ENCODE measurements at regions not wholly inside any gene's neighbourhood (a gene's known extent, or its start where the extent isn't known, plus 50 kb on each side); places are given as distances from the start of the nearest gene placed in this dataset.

- Histone ChIP-seq H3K9ac (ENCODE audit: low read depth, low read length, poor library complexity, severe bottlenecking) (no peak overlapping the region), H3K36me3 (ENCODE audit: insufficient read depth, low read length) (no peaks in the 10 kb centered on the region), H3K4me3 (ENCODE audit: low read length, poor library complexity, severe bottlenecking) (no peak overlapping the region), H2AFZ (ENCODE audit: low read length) (no peak overlapping the region), H3K27me3 (ENCODE audit: insufficient read depth, low read length, poor library complexity, severe bottlenecking) (no peaks in the 10 kb centered on the region), H3K9me3 (ENCODE audit: insufficient read depth, low read depth, low read length) (no peaks in the 10 kb centered on the region), H3K4me2 (ENCODE audit: low read depth, low read length, poor library complexity, severe bottlenecking) (no peak overlapping the region), H3K4me1 (ENCODE audit: insufficient read depth, low read length, poor library complexity, severe bottlenecking) (no peaks in the 10 kb centered on the region), H3K9me2 (replicated peaks; ENCODE audit: low read depth, low read length) (no peaks in the 10 kb centered on the region), H3F3A (ENCODE audit: low read depth) (no peaks in the 10 kb centered on the region), H3K79me2 (ENCODE audit: insufficient read depth, low read length) (no peaks in the 10 kb centered on the region), H4K20me1 (ENCODE audit: insufficient read depth, low read length, poor library complexity, severe bottlenecking) (no peaks in the 10 kb centered on the region)
- TF ChIP-seq, protein P1, sequence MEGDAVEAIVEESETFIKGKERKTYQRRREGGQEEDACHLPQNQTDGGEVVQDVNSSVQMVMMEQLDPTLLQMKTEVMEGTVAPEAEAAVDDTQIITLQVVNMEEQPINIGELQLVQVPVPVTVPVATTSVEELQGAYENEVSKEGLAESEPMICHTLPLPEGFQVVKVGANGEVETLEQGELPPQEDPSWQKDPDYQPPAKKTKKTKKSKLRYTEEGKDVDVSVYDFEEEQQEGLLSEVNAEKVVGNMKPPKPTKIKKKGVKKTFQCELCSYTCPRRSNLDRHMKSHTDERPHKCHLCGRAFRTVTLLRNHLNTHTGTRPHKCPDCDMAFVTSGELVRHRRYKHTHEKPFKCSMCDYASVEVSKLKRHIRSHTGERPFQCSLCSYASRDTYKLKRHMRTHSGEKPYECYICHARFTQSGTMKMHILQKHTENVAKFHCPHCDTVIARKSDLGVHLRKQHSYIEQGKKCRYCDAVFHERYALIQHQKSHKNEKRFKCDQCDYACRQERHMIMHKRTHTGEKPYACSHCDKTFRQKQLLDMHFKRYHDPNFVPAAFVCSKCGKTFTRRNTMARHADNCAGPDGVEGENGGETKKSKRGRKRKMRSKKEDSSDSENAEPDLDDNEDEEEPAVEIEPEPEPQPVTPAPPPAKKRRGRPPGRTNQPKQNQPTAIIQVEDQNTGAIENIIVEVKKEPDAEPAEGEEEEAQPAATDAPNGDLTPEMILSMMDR (conservative IDR thresholded peaks at IDR 0.05; ENCODE audit: low read length): no peak
- no peak for TF ChIP-seq EZH2phosphoT487 (IDR thresholded peaks at IDR 0.05; ENCODE audit: borderline replicate concordance)
Measured at GRCh38 chr12:73719223-73719622, 818.4 kb upstream of the ATXN7L3B start.

DNA sequence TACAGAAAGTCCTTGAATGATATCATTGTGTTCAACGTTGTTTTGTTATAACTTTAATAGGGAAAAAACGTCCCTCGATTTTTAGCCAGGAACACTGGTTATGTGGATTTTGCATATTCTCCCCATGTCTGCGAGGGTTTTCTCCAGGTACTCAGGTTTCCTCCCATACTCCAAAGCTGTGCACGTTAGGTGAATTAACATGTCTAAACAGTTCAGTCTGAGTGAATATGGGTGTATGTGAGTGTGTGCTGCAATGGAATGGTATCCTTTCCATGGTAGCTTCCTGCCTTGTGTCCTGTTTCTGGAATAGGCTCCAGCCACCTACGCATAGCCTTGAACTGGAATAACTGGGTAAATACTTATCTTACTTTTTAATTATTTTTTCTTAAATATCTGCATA is 810.8 kb upstream of the ATXN7L3B start:
- Histone ChIP-seq H3K79me2 (ENCODE audit: insufficient read depth, low read length) (no peaks in the 10 kb centered on the region), H4K20me1 (ENCODE audit: insufficient read depth, low read length, poor library complexity, severe bottlenecking) (no peaks in the 10 kb centered on the region), H3K27me3 (ENCODE audit: insufficient read depth, low read length, poor library complexity, severe bottlenecking) (no peaks in the 10 kb centered on the region), H3K9me3 (ENCODE audit: insufficient read depth, low read depth, low read length) (no peaks in the 10 kb centered on the region), H2AFZ (ENCODE audit: low read length) (no peak overlapping the region), H3K4me3 (ENCODE audit: low read length, poor library complexity, severe bottlenecking) (no peak overlapping the region), H3K4me2 (ENCODE audit: low read depth, low read length, poor library complexity, severe bottlenecking) (no peak overlapping the region), H3K9me2 (replicated peaks; ENCODE audit: low read depth, low read length) (no peaks in the 10 kb centered on the region), H3K4me1 (ENCODE audit: insufficient read depth, low read length, poor library complexity, severe bottlenecking) (no peaks in the 10 kb centered on the region), H3K9ac (ENCODE audit: low read depth, low read length, poor library complexity, severe bottlenecking) (no peak overlapping the region), H3F3A (ENCODE audit: low read depth) (no peaks in the 10 kb centered on the region), H3K36me3 (ENCODE audit: insufficient read depth, low read length) (no peaks in the 10 kb centered on the region)
- TF ChIP-seq, protein P1 (conservative IDR thresholded peaks at IDR 0.05; ENCODE audit: low read length): no peak
- no peak for TF ChIP-seq EZH2phosphoT487 (IDR thresholded peaks at IDR 0.05; ENCODE audit: borderline replicate concordance)

DNA sequence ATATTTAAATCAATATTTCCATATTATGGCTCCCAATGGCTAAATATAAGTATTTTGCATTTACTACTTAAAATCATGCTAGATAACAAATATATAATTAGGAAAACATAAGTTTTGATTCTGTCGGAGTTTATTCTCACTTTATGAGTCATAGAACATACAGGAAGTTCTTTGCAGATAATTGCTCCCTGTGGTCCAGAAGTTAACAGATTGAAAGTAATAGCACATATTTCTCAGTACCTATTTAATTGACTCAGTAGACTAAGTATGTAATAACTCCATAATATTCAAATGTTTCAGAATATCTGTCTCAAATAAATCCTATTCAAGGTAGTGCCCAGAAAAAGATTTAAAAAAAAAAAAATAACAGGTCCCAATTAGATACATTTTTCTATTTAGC is 806.0 kb upstream of the ATXN7L3B start:
- Histone ChIP-seq H3K36me3 (ENCODE audit: insufficient read depth, low read length) (no peaks in the 10 kb centered on the region), H3K27me3 (ENCODE audit: insufficient read depth, low read length, poor library complexity, severe bottlenecking) (no peaks in the 10 kb centered on the region), H3K9me2 (replicated peaks; ENCODE audit: low read depth, low read length) (no peaks in the 10 kb centered on the region), H4K20me1 (ENCODE audit: insufficient read depth, low read length, poor library complexity, severe bottlenecking) (no peaks in the 10 kb centered on the region), H3K9me3 (ENCODE audit: insufficient read depth, low read depth, low read length) (no peaks in the 10 kb centered on the region), H3F3A (ENCODE audit: low read depth) (no peaks in the 10 kb centered on the region), H3K4me1 (ENCODE audit: insufficient read depth, low read length, poor library complexity, severe bottlenecking) (no peaks in the 10 kb centered on the region), H3K9ac (ENCODE audit: low read depth, low read length, poor library complexity, severe bottlenecking) (no peak overlapping the region), H3K79me2 (ENCODE audit: insufficient read depth, low read length) (no peaks in the 10 kb centered on the region), H3K4me2 (ENCODE audit: low read depth, low read length, poor library complexity, severe bottlenecking) (no peak overlapping the region), H3K4me3 (ENCODE audit: low read length, poor library complexity, severe bottlenecking) (no peak overlapping the region), H2AFZ (ENCODE audit: low read length) (no peak overlapping the region)
- TF ChIP-seq EZH2phosphoT487 (IDR thresholded peaks at IDR 0.05; ENCODE audit: borderline replicate concordance): no peak
- TF ChIP-seq, protein P1 (conservative IDR thresholded peaks at IDR 0.05; ENCODE audit: low read length): no peak

Data from Loucy (cell line).